ENCODE measurements at regions not wholly inside any gene's neighbourhood (a gene's known extent, or its start where the extent isn't known, plus 50 kb on each side); places are given as distances from the start of the nearest gene placed in this dataset.

GRCh38 chr6:115663681-115664080 lies 397.0 kb downstream of the FRK start (continued):
- TF ChIP-seq SMARCA5 (IDR thresholded peaks at IDR 0.05) (no peak), RBBP5 (conservative IDR thresholded peaks at IDR 0.05) (no peak), SIN3A (IDR thresholded peaks at IDR 0.05; ENCODE audit: low read depth, low read length) (no peak), RAD51 (IDR thresholded peaks at IDR 0.05) (no peak), HDAC2 (IDR thresholded peaks at IDR 0.05) (no peak)
- TF ChIP-seq, protein P1, sequence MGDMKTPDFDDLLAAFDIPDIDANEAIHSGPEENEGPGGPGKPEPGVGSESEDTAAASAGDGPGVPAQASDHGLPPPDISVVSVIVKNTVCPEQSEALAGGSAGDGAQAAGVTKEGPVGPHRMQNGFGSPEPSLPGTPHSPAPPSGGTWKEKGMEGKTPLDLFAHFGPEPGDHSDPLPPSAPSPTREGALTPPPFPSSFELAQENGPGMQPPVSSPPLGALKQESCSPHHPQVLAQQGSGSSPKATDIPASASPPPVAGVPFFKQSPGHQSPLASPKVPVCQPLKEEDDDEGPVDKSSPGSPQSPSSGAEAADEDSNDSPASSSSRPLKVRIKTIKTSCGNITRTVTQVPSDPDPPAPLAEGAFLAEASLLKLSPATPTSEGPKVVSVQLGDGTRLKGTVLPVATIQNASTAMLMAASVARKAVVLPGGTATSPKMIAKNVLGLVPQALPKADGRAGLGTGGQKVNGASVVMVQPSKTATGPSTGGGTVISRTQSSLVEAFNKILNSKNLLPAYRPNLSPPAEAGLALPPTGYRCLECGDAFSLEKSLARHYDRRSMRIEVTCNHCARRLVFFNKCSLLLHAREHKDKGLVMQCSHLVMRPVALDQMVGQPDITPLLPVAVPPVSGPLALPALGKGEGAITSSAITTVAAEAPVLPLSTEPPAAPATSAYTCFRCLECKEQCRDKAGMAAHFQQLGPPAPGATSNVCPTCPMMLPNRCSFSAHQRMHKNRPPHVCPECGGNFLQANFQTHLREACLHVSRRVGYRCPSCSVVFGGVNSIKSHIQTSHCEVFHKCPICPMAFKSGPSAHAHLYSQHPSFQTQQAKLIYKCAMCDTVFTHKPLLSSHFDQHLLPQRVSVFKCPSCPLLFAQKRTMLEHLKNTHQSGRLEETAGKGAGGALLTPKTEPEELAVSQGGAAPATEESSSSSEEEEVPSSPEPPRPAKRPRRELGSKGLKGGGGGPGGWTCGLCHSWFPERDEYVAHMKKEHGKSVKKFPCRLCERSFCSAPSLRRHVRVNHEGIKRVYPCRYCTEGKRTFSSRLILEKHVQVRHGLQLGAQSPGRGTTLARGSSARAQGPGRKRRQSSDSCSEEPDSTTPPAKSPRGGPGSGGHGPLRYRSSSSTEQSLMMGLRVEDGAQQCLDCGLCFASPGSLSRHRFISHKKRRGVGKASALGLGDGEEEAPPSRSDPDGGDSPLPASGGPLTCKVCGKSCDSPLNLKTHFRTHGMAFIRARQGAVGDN (IDR thresholded peaks at IDR 0.05): no peak

- no peaks in the 10 kb centered on the region for H3K79me2 ChIP-seq (ENCODE audit: control insufficient read depth, insufficient read depth, low read length)
- no peak overlapping the region for H3K9ac ChIP-seq (ENCODE audit: control insufficient read depth, insufficient read depth, low read length)
- FAIRE-seq: no peak
- in situ Hi-C loops (cut with MboI): no loop called here
- no peaks in the 10 kb centered on the region for H3K36me3 ChIP-seq (ENCODE audit: control insufficient read depth in 2 of 2, insufficient read depth in 2 of 2, low read length in 1 of 2)
- SMC1A ChIA-PET (ENCODE audit: uncharacterized antibody, unreplicated experiment): no interaction called here
- H2AFZ ChIP-seq (ENCODE audit: control insufficient read depth, low read depth, low read length): no peak overlapping the region
- 22% methylated on average over 2 of the region's 2 CpGs for WGBS (ENCODE audit: insufficient coverage, insufficient replicate concordance, low lambda C conversion rate, missing lambda C conversion rate)
- no peak overlapping the region for H3K4me2 ChIP-seq (ENCODE audit: control insufficient read depth, insufficient read depth)
- no peak for ATAC-seq
- H3K4me3 ChIP-seq: no peak overlapping the region
- no peak for DNase-seq (ENCODE audit: low read depth, low spot score)
- no peak overlapping the region for H3K27ac ChIP-seq (ENCODE audit: control insufficient read depth, insufficient read depth)
- RAD21 ChIA-PET (ENCODE audit: unreplicated experiment): no interaction called here
- H3K9me3 ChIP-seq (replicated peaks; ENCODE audit: control insufficient read depth, insufficient read depth, low read length): no peaks in the 10 kb centered on the region
- intact Hi-C loops (cut with micrococcal nuclease; ENCODE audit: unreplicated experiment): no loop called here
- H3K27me3 ChIP-seq (replicated peaks in 1 of 2; ENCODE audit: control insufficient read depth in 2 of 2, insufficient read depth in 2 of 2, low read length in 1 of 2): no peaks in the 10 kb centered on the region
- POLR2A ChIA-PET: no interaction called here
- H3K4me1 ChIP-seq (ENCODE audit: control insufficient read depth, insufficient read depth, low read length): no peaks in the 10 kb centered on the region
- no TSS peak for BruUV-seq (replicated peaks)
- H4K20me1 ChIP-seq (ENCODE audit: control insufficient read depth, insufficient read depth): no peaks in the 10 kb centered on the region
- CTCF ChIA-PET: no interaction called here
- TF ChIP-seq SMAD5 (IDR thresholded peaks at IDR 0.05; ENCODE audit: low read depth) (no peak), ZNF217 (IDR thresholded peaks at IDR 0.05) (no peak), E2F8 (IDR thresholded peaks at IDR 0.05; ENCODE audit: low read depth, partially characterized antibody) (no peak), PRDM15 (CRISPR knock-in tag; IDR thresholded peaks at IDR 0.05) (no peak), HDAC2 (IDR thresholded peaks at IDR 0.05) (no peak), NR2C1 (IDR thresholded peaks at IDR 0.05) (no peak)
- TF ChIP-seq, protein P2, sequence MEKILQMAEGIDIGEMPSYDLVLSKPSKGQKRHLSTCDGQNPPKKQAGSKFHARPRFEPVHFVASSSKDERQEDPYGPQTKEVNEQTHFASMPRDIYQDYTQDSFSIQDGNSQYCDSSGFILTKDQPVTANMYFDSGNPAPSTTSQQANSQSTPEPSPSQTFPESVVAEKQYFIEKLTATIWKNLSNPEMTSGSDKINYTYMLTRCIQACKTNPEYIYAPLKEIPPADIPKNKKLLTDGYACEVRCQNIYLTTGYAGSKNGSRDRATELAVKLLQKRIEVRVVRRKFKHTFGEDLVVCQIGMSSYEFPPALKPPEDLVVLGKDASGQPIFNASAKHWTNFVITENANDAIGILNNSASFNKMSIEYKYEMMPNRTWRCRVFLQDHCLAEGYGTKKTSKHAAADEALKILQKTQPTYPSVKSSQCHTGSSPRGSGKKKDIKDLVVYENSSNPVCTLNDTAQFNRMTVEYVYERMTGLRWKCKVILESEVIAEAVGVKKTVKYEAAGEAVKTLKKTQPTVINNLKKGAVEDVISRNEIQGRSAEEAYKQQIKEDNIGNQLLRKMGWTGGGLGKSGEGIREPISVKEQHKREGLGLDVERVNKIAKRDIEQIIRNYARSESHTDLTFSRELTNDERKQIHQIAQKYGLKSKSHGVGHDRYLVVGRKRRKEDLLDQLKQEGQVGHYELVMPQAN (conservative IDR thresholded peaks at IDR 0.05): no peak
These were observed 416.9 kb downstream of the FRK start for GRCh38 chr6:115643762-115644161.
